ENCODE measurements at regions not wholly inside any gene's neighbourhood (a gene's known extent, or its start where the extent isn't known, plus 50 kb on each side); places are given as distances from the start of the nearest gene placed in this dataset.

- no peak for DNase-seq
Observed at GRCh38 chr10:78250313-78251015, 216.8 kb downstream of the RPS24 start.

- DNase-seq, result no peak
Observed at GRCh38 chr10:78251016-78251385, 217.3 kb downstream of the RPS24 start.

- DNase-seq, result no peak
Observed at GRCh38 chr10:78252286-78252685, 218.6 kb downstream of the RPS24 start.

- DNase-seq, result no peak
Observed at GRCh38 chr10:78253063-78253853, 219.6 kb downstream of the RPS24 start.

- DNase-seq, result no peak
Observed at GRCh38 chr10:78254013-78254412, 220.3 kb downstream of the RPS24 start.

GRCh38 chr10:78255214-78255613 lies 221.6 kb downstream of the RPS24 start:
- no peak for DNase-seq

- peak; percentile 95 for DNase-seq
Observed at GRCh38 chr10:78255796-78256638, 222.4 kb downstream of the RPS24 start.

GRCh38 chr10:78258323-78259030 lies 224.8 kb downstream of the RPS24 start:
- no peak for DNase-seq

GRCh38 chr10:78259391-78259790 lies 225.7 kb downstream of the RPS24 start:
- DNase-seq, result no peak

- DNase-seq, result peak; percentile 72
Observed at GRCh38 chr10:78260141-78260540, 226.5 kb downstream of the RPS24 start.

GRCh38 chr10:78260680-78261079 lies 227.0 kb downstream of the RPS24 start:
- no peak for DNase-seq

GRCh38 chr10:78261291-78261690 lies 227.6 kb downstream of the RPS24 start:
- no peak for DNase-seq

GRCh38 chr10:78262860-78263259 lies 229.2 kb downstream of the RPS24 start:
- no peak for DNase-seq

- no peak for DNase-seq
Observed at GRCh38 chr10:78263521-78263988, 229.9 kb downstream of the RPS24 start.

- DNase-seq, result no peak
Observed at GRCh38 chr10:78264361-78264760, 230.7 kb downstream of the RPS24 start.

- DNase-seq, result no peak
Observed at GRCh38 chr10:78266741-78267469, 233.2 kb downstream of the RPS24 start.

GRCh38 chr10:78267598-78267997 lies 233.9 kb downstream of the RPS24 start:
- DNase-seq, result no peak

GRCh38 chr10:78269060-78269459 lies 235.4 kb downstream of the RPS24 start:
- DNase-seq, result no peak

GRCh38 chr10:78272329-78272728 lies 238.7 kb downstream of the RPS24 start:
- DNase-seq, result no peak

GRCh38 chr10:78274491-78274890 lies 240.8 kb downstream of the RPS24 start:
- DNase-seq, result no peak

- DNase-seq, result no peak
Observed at GRCh38 chr10:78276139-78276538, 242.5 kb downstream of the RPS24 start.
